Uterus (tissue), 3 donors: ENCODE measurements at regions not wholly inside any gene's neighbourhood (a gene's known extent, or its start where the extent isn't known, plus 50 kb on each side); places are given as distances from the start of the nearest gene placed in this dataset.

Source experiments
- DNase-seq, 2 donors: peaks; one replicate each; pipeline ENCODE4 v3.0.0-alpha.2; 2019 to 2020
- H3K27ac ChIP-seq, 2 donors: fragments of 200-600 bp; sonication (generic); 1 replicate in 1 of 2; 2 replicates in 1 of 2; pipeline ENCODE4 v1.5.1; 2016 to 2018
- H3K27me3 ChIP-seq, 2 donors: fragments of 200-600 bp; sonication (generic); one replicate each; pipeline ENCODE4 v1.5.1; 2018 to 2019; ENCODE audit warnings: control low read depth in 1 of 2
- H3K36me3 ChIP-seq, 2 donors: fragments of 200-600 bp; sonication (generic); one replicate each; pipeline ENCODE4 v1.5.1; 2019; ENCODE audit warnings: control low read depth in 1 of 2
- H3K4me1 ChIP-seq, 2 donors: fragments of 200-600 bp; sonication (generic); one replicate each; pipeline ENCODE4 v1.5.1; 2018 to 2019; ENCODE audit warnings: control low read depth in 1 of 2
- H3K4me3 ChIP-seq, 2 donors: fragments of 200-600 bp; sonication (generic); 1 replicate in 1 of 2; 2 replicates in 1 of 2; pipeline ENCODE4 v1.5.1; 2018 to 2019; ENCODE audit warnings: mild to moderate bottlenecking in 1 of 2
- H3K9me3 ChIP-seq, 2 donors: fragments of 200-600 bp; sonication (generic); one replicate each; pipeline ENCODE4 v1.5.1; 2019; ENCODE audit warnings: control low read depth in 1 of 2
- CTCF ChIP-seq, 4 experiments: fragments of 200-600 bp in 2 of 4; fragments of 450-650 bp in 2 of 4; sonication (generic) in 2 of 4; IDR thresholded peaks; one replicate each; pipeline ENCODE4 v1.5.1; 2016 to 2019; ENCODE audit warnings: antibody characterized with exemption in 4 of 4, mild to moderate bottlenecking in 2 of 4, moderate library complexity in 1 of 4
- POLR2A ChIP-seq, 2 donors: fragments of 450-650 bp; IDR thresholded peaks; one replicate each; pipeline ENCODE4 v1.6.1; 2016; ENCODE audit warnings: antibody characterized with exemption in 2 of 2, mild to moderate bottlenecking in 1 of 2, moderate library complexity in 1 of 2
- intact Hi-C: fragments of 100-400 bp; cut with DNase I; formaldehyde crosslinking; loops from one replicate; pipeline ENCODE4 v1.15.1; 2023; ENCODE audit warnings: low total_unique reads
- donor health status: DM: yes; HTN: yes; CAD: no.

- DNase-seq = no peak
- TF ChIP-seq POLR2A (IDR thresholded peaks at IDR 0.05) = no peak
- no peak for TF ChIP-seq CTCF (IDR thresholded peaks at IDR 0.05)
- Histone ChIP-seq H3K4me3 (no peak overlapping the region), H3K36me3 (no peaks in the 10 kb centered on the region), H3K27me3 (no peaks in the 10 kb centered on the region), H3K4me1 (no peaks in the 10 kb centered on the region), H3K9me3 (no peaks in the 10 kb centered on the region), H3K27ac (no peak overlapping the region)
- intact Hi-C loops = no loop called here
Measured at GRCh38 chr16:86377251-86378022, 132.9 kb upstream of the FOXF1 start.

- DNase-seq = no peak
- no peaks in the 10 kb centered on the region for H3K36me3 ChIP-seq
- intact Hi-C loops = no loop called here
- no peaks in the 10 kb centered on the region for H3K27me3 ChIP-seq
- H3K4me1 ChIP-seq = no peaks in the 10 kb centered on the region
- no peak overlapping the region for H3K4me3 ChIP-seq
- no peaks in the 10 kb centered on the region for H3K9me3 ChIP-seq
- no peak overlapping the region for H3K27ac ChIP-seq
- TF ChIP-seq CTCF (IDR thresholded peaks at IDR 0.05) (no peak), POLR2A (IDR thresholded peaks at IDR 0.05) (no peak)
Measured at GRCh38 chr16:86378128-86378527, 132.2 kb upstream of the FOXF1 start.

- no peaks in the 10 kb centered on the region for H3K9me3 ChIP-seq
- no peaks in the 10 kb centered on the region for H3K4me1 ChIP-seq
- H3K27ac ChIP-seq = no peak overlapping the region
- intact Hi-C loops = no loop called here
- H3K36me3 ChIP-seq = no peaks in the 10 kb centered on the region
- no peak overlapping the region for H3K4me3 ChIP-seq
- TF ChIP-seq POLR2A (IDR thresholded peaks at IDR 0.05) (no peak), CTCF (IDR thresholded peaks at IDR 0.05) (no peak)
- DNase-seq = no peak
- H3K27me3 ChIP-seq = no peaks in the 10 kb centered on the region
Measured at GRCh38 chr16:86378831-86379504, 131.4 kb upstream of the FOXF1 start.

GRCh38 chr16:86379505-86379846 is 130.9 kb upstream of the FOXF1 start:
- Histone ChIP-seq H3K9me3 (no peaks in the 10 kb centered on the region), H3K4me3 (no peak overlapping the region), H3K27ac (no peak overlapping the region), H3K4me1 (no peaks in the 10 kb centered on the region), H3K27me3 (no peaks in the 10 kb centered on the region), H3K36me3 (no peaks in the 10 kb centered on the region)
- TF ChIP-seq CTCF (IDR thresholded peaks at IDR 0.05) (no peak), POLR2A (IDR thresholded peaks at IDR 0.05) (no peak)
- intact Hi-C loops = no loop called here
- no peak for DNase-seq

GRCh38 chr16:86380030-86380429 is 130.3 kb upstream of the FOXF1 start:
- no peak for DNase-seq
- Histone ChIP-seq H3K36me3 (no peaks in the 10 kb centered on the region), H3K27ac (no peak overlapping the region), H3K9me3 (no peaks in the 10 kb centered on the region), H3K27me3 (no peaks in the 10 kb centered on the region), H3K4me3 (no peak overlapping the region), H3K4me1 (no peaks in the 10 kb centered on the region)
- TF ChIP-seq CTCF (IDR thresholded peaks at IDR 0.05) (no peak), POLR2A (IDR thresholded peaks at IDR 0.05) (no peak)
- intact Hi-C loops = no loop called here
